K562 (cell line): ENCODE measurements at regions not wholly inside any gene's neighbourhood (a gene's known extent, or its start where the extent isn't known, plus 50 kb on each side); places are given as distances from the start of the nearest gene placed in this dataset.

ENCODE experiments used
- ATAC-seq: fragments of 200-7000 bp; cut with Tn5 transposase; 3 replicates; pipeline ENCODE4 v1.9.1; 2020; ENCODE audit warnings: moderate library complexity
- BruUV-seq: library from RNA; stranded (reverse); fragments of 400-500 nt; replicated peaks from 2 replicates; lab custom pipeline; 2021; lab: Mats Ljungman, UMichigan
- CTCF ChIA-PET: fragments of 300-600 bp; formaldehyde crosslinking; extraction: SDS; loops from one replicate; lab custom pipeline; 2021; ENCODE audit warnings: low intra/inter-chr PET ratio; lab: Yijun Ruan, JAX
- POLR2A ChIA-PET: fragments of 300-600, 350-650 bp; sonication (Branson Sonifier 250); formaldehyde crosslinking; extraction: SDS; loops from one replicate; lab custom pipeline; 2021; ENCODE audit warnings: antibody characterized with exemption, inconsistent platforms; lab: Yijun Ruan, JAX
- DNase-seq, 4 experiments: peaks; one replicate each; pipeline versions ENCODE4 v3.0.0 to v3.0.0-alpha.2; 2011 to 2018; ENCODE audit warnings: low spot score in 3 of 4, mixed read lengths in 3 of 4; ENCODE audit errors: extremely low read depth in 1 of 4
- FAIRE-seq: peaks from 2 replicates; lab custom pipeline; 2011; peaks lifted over from hg19 to GRCh38; lab: Jason Lieb, UNC
- H2AFZ ChIP-seq: 2 replicates; pipeline ENCODE4 v1.6.0; 2011; ENCODE audit warnings: low read depth, low read length, control low read depth, inconsistent platforms
- H3K27ac ChIP-seq: fragments of 200-600 bp; 3 replicates; pipeline ENCODE4 v1.8.0; 2011; ENCODE audit warnings: low read depth, mild to moderate bottlenecking, control low read depth, inconsistent platforms, low read length, moderate library complexity, mixed read lengths; ENCODE audit errors: extremely low read depth
- H3K27me3 ChIP-seq, 2 experiments: fragments of 300-600 bp in 1 of 2; 2 replicates in 1 of 2; 3 replicates in 1 of 2; pipeline versions ENCODE4 v1.6.0 to v1.8.0; 2011; ENCODE audit warnings: inconsistent platforms in 2 of 2, low read length in 2 of 2, mild to moderate bottlenecking in 1 of 2, mixed read lengths in 1 of 2, moderate library complexity in 1 of 2; ENCODE audit not compliant: control insufficient read depth in 2 of 2, insufficient read depth in 2 of 2
- H3K36me3 ChIP-seq: fragments of 300-600 bp; 3 replicates; pipeline ENCODE4 v1.8.0; 2011; ENCODE audit warnings: mild to moderate bottlenecking, low read length, inconsistent platforms; ENCODE audit not compliant: control insufficient read depth, insufficient read depth
- H3K4me1 ChIP-seq, 2 experiments: fragments of 200-600 bp in 1 of 2; replicated peaks in 1 of 2; 2 replicates in 1 of 2; 3 replicates in 1 of 2; pipeline versions ENCODE4 v1.5.1 to v1.8.0; 2011; ENCODE audit warnings: inconsistent platforms in 2 of 2, low read length in 2 of 2, mild to moderate bottlenecking in 1 of 2, mixed read lengths in 1 of 2, moderate library complexity in 1 of 2; ENCODE audit not compliant: control insufficient read depth in 2 of 2, insufficient read depth in 2 of 2
- H3K4me2 ChIP-seq: 2 replicates; pipeline ENCODE4 v1.6.1; 2011; ENCODE audit warnings: low read length, control low read depth, inconsistent platforms, mixed read lengths; ENCODE audit not compliant: insufficient read depth
- H3K4me3 ChIP-seq: fragments of 200-600 bp; sonication (generic), shearing (Covaris generic); 2 replicates; pipeline ENCODE4 v1.5.1; 2016; ENCODE audit warnings: control low read depth, inconsistent platforms
- H3K79me2 ChIP-seq: fragments of 200-600 bp; 3 replicates; pipeline ENCODE4 v1.8.0; 2011; ENCODE audit warnings: low read length, inconsistent platforms; ENCODE audit not compliant: control insufficient read depth, insufficient read depth
- H3K9ac ChIP-seq, 2 experiments: 2 replicates each; pipeline versions ENCODE4 v1.6.0 to v1.6.1; 2011; ENCODE audit warnings: low read depth in 2 of 2, low read length in 2 of 2, control low read depth in 1 of 2, inconsistent platforms in 1 of 2, mild to moderate bottlenecking in 1 of 2, mixed read lengths in 1 of 2; ENCODE audit not compliant: insufficient read depth in 1 of 2
- H3K9me1 ChIP-seq: one replicate; pipeline ENCODE4 v1.6.0; 2011; ENCODE audit warnings: inconsistent platforms, mild to moderate bottlenecking, low read length, moderate library complexity; ENCODE audit not compliant: control insufficient read depth, insufficient read depth
- H3K9me3 ChIP-seq: replicated peaks from 2 replicates; pipeline ENCODE4 v1.5.1; 2011; ENCODE audit warnings: low read depth, low read length, inconsistent platforms; ENCODE audit not compliant: control insufficient read depth, insufficient read depth
- H4K20me1 ChIP-seq: replicated peaks from 2 replicates; pipeline ENCODE4 v1.6.1; 2011; ENCODE audit warnings: low read length, inconsistent platforms, mixed read lengths; ENCODE audit not compliant: control insufficient read depth, insufficient read depth
- CCNT2 ChIP-seq: IDR thresholded peaks from 2 replicates; pipeline ENCODE4 v1.6.1; 2011; ENCODE audit warnings: borderline replicate concordance, low read depth, mild to moderate bottlenecking, moderate library complexity, mixed read lengths, low read length; ENCODE audit not compliant: insufficient read length; ENCODE audit errors: extremely low read depth
- DNMT1 ChIP-seq: fragments of 450-650 bp; IDR thresholded peaks from 2 replicates; pipeline ENCODE4 v1.6.1; 2016; ENCODE audit warnings: antibody characterized with exemption, mild to moderate bottlenecking
- FUS ChIP-seq: fragments of 200-400 bp; formaldehyde crosslinking; optimal IDR thresholded peaks from 2 replicates; pipeline ENCODE3; 2017; ENCODE audit warnings: low read depth, low read length
- HDAC6 ChIP-seq: IDR thresholded peaks from 2 replicates; pipeline ENCODE4 v1.6.1; 2012; ENCODE audit warnings: low read depth, mild to moderate bottlenecking, control low read depth, inconsistent platforms, low read length, moderate library complexity
- HSF4 ChIP-seq: fragments of 250-450 bp; sonication (Bioruptor Pico); IDR thresholded peaks from 2 replicates; pipeline ENCODE4 v2.1.2; 2022; ENCODE audit warnings: mild to moderate bottlenecking, moderate library complexity, borderline replicate concordance
- NFXL1 ChIP-seq: fragments of 450-650 bp; formaldehyde crosslinking; IDR thresholded peaks from 2 replicates; pipeline ENCODE4 v1.4.0; 2021; ENCODE audit warnings: mild to moderate bottlenecking
- STAT5A ChIP-seq: IDR thresholded peaks from 2 replicates; pipeline ENCODE4 v1.6.1; 2012; ENCODE audit warnings: low read length, inconsistent platforms, borderline replicate concordance
- TCF15 ChIP-seq: fragments of 250-450 bp; sonication (Bioruptor Pico); IDR thresholded peaks from 2 replicates; pipeline ENCODE4 v1.8.0; 2022; ENCODE audit warnings: moderate library complexity, mild to moderate bottlenecking, inconsistent platforms
- TEAD1 ChIP-seq, 2 experiments: fragments of 450-650 bp in 1 of 2; sonication (generic) in 1 of 2; formaldehyde crosslinking; IDR thresholded peaks; 2 replicates each; pipeline versions ENCODE4 v1.4.0 to v1.8.0; 2020 to 2022; ENCODE audit warnings: mild to moderate bottlenecking in 2 of 2, missing genetic modification reagents in 1 of 2
- ZNF282 ChIP-seq: sonication (generic); formaldehyde crosslinking; IDR thresholded peaks from 2 replicates; pipeline ENCODE4 v1.8.1; 2023; ENCODE audit warnings: missing genetic modification reagents
- ZNF316 ChIP-seq: fragments of 450-650 bp; IDR thresholded peaks from 2 replicates; pipeline ENCODE4 v1.6.1; 2016
- ZNF511 ChIP-seq: sonication (generic); formaldehyde crosslinking; IDR thresholded peaks from 2 replicates; pipeline ENCODE4 v1.8.0; 2022; ENCODE audit warnings: mild to moderate bottlenecking, missing genetic modification reagents
- ZNF79 ChIP-seq: fragments of 250-450 bp; sonication (Bioruptor Pico); IDR thresholded peaks from 2 replicates; pipeline ENCODE4 v1.4.0; 2020; ENCODE audit warnings: low read depth, mild to moderate bottlenecking, moderate library complexity
- WGBS: fragments of 100-300 bp; shearing (Covaris generic); methylation state at CpG from one replicate; pipeline ENCODE4 v1.1.6; 2016; ENCODE audit warnings: low coverage, mixed read lengths; ENCODE audit not compliant: insufficient coverage; ENCODE audit errors: missing lambda C conversion rate; 5-methylcytosine and 5-hydroxymethylcytosine counted together
- in situ Hi-C: fragments of 300-500 bp; cut with MboI; formaldehyde crosslinking; loops from 4 replicates; pipeline ENCODE4 v1.15.0; 2018; ENCODE audit warnings: inconsistent platforms, mixed read lengths
- intact Hi-C: fragments of 100-400 bp; cut with micrococcal nuclease; formaldehyde crosslinking; loops from 2 replicates; pipeline ENCODE4 v1.14.2; 2022
- TF ChIP-seq, protein P1 (sequence below): sonication (generic); formaldehyde crosslinking; IDR thresholded peaks from 2 replicates; pipeline ENCODE4 v1.8.1; 2022; ENCODE audit warnings: missing genetic modification reagents
- TF ChIP-seq, protein P2 (sequence below): fragments of 450-650 bp; formaldehyde crosslinking; IDR thresholded peaks from 2 replicates; pipeline ENCODE4 v1.4.0; 2022; ENCODE audit warnings: missing genetic modification characterization

GRCh38 chr4:137800861-137801260, 268.6 kb upstream of the PCDH18 start:
- Histone ChIP-seq H2AFZ (no peak overlapping the region), H3K36me3 (no peaks in the 10 kb centered on the region), H3K9me1 (no peaks in the 10 kb centered on the region), H3K27me3 (no peaks in the 10 kb centered on the region), H4K20me1 (no peaks in the 10 kb centered on the region), H3K4me2 (no peak overlapping the region), H3K9ac (no peak overlapping the region), H3K27ac (no peak overlapping the region), H3K9me3 (no peaks in the 10 kb centered on the region), H3K4me3 (no peak overlapping the region), H3K79me2 (no peaks in the 10 kb centered on the region), H3K4me1 (no peaks in the 10 kb centered on the region)
- intact Hi-C loops = no loop called here
- no peak for ATAC-seq
- TF ChIP-seq ZNF282 (CRISPR knock-in tag) = no peak
- no peak for TF ChIP-seq HDAC6
- TF ChIP-seq, protein P1, sequence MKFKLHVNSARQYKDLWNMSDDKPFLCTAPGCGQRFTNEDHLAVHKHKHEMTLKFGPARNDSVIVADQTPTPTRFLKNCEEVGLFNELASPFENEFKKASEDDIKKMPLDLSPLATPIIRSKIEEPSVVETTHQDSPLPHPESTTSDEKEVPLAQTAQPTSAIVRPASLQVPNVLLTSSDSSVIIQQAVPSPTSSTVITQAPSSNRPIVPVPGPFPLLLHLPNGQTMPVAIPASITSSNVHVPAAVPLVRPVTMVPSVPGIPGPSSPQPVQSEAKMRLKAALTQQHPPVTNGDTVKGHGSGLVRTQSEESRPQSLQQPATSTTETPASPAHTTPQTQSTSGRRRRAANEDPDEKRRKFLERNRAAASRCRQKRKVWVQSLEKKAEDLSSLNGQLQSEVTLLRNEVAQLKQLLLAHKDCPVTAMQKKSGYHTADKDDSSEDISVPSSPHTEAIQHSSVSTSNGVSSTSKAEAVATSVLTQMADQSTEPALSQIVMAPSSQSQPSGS = no peak
- TF ChIP-seq ZNF511 (CRISPR knock-in tag) = no peak
- TF ChIP-seq HSF4 (CRISPR knock-in tag) = no peak
- TF ChIP-seq TCF15 (CRISPR knock-in tag) = no peak
- no peak for TF ChIP-seq NFXL1 (CRISPR knock-in tag)
- no peak for TF ChIP-seq STAT5A
- no peak for TF ChIP-seq FUS
- TF ChIP-seq, protein P2, sequence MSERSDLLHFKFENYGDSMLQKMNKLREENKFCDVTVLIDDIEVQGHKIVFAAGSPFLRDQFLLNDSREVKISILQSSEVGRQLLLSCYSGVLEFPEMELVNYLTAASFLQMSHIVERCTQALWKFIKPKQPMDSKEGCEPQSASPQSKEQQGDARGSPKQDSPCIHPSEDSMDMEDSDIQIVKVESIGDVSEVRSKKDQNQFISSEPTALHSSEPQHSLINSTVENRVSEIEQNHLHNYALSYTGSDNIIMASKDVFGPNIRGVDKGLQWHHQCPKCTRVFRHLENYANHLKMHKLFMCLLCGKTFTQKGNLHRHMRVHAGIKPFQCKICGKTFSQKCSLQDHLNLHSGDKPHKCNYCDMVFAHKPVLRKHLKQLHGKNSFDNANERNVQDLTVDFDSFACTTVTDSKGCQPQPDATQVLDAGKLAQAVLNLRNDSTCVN (CRISPR knock-in tag) = no peak
- TF ChIP-seq DNMT1 = no peak
- no peak for TF ChIP-seq TEAD1 (CRISPR knock-in tag; IDR thresholded peaks at IDR 0.05)
- TF ChIP-seq CCNT2 = no peak
- TF ChIP-seq ZNF79 = no peak
- no peak for TF ChIP-seq ZNF316
- DNase-seq = no peak
- FAIRE-seq = no peak
- CTCF ChIA-PET = no interaction called here
- POLR2A ChIA-PET = no interaction called here
- 0% methylated on average over 1 of the region's 1 CpG for WGBS
- in situ Hi-C loops = no loop called here
- BruUV-seq = no TSS peak
